ENCODE measurements at regions not wholly inside any gene's neighbourhood (a gene's known extent, or its start where the extent isn't known, plus 50 kb on each side); places are given as distances from the start of the nearest gene placed in this dataset.

- TF ChIP-seq CTCF (IDR thresholded peaks at IDR 0.05), result no peak
- TF ChIP-seq POLR2A (IDR thresholded peaks at IDR 0.05), result no peak
- no peak for TF ChIP-seq POLR2AphosphoS5 (IDR thresholded peaks at IDR 0.05)
Observed at GRCh38 chr3:118402971-118403370, 631.7 kb downstream of the IGSF11 start.

Data from prostate gland (tissue), 2 donors.